Panc1 (cell line): ENCODE measurements at regions not wholly inside any gene's neighbourhood (a gene's known extent, or its start where the extent isn't known, plus 50 kb on each side); places are given as distances from the start of the nearest gene placed in this dataset.

Experiments
- ATAC-seq: fragments of 200-7000 bp; cut with Tn5 transposase; 2 replicates; pipeline ENCODE4 v1.9.1; 2020; ENCODE audit warnings: mild to moderate bottlenecking, moderate library complexity
- BruUV-seq: library from RNA; stranded (reverse); fragments of 400-500 nt; replicated peaks from 2 replicates; lab custom pipeline; 2021; lab: Mats Ljungman, UMichigan
- CTCF ChIA-PET: fragments of 300-600 bp; sonication (Branson Sonifier 250); formaldehyde crosslinking; loops from one replicate; lab custom pipeline; 2022; ENCODE audit warnings: antibody characterized with exemption; lab: Charles Lee
- POLR2A ChIA-PET: fragments of 300-600 bp; sonication (Branson Sonifier 250); formaldehyde crosslinking; loops from one replicate; lab custom pipeline; 2022; ENCODE audit warnings: antibody characterized with exemption; lab: Charles Lee
- DNase-seq: peaks from one replicate; pipeline ENCODE4 v3.0.0-alpha.2; 2010; ENCODE audit warnings: low read depth, low spot score
- H3K27ac ChIP-seq: 2 replicates; pipeline ENCODE4 v1.5.1; 2011; ENCODE audit warnings: mild to moderate bottlenecking, low read length, inconsistent platforms
- H3K27me3 ChIP-seq: fragments of 200-500 bp; sonication (Bioruptor generic); 2 replicates; pipeline ENCODE4 v1.6.0; 2014; ENCODE audit warnings: low read length, inconsistent platforms; ENCODE audit not compliant: control insufficient read depth, insufficient read depth
- H3K36me3 ChIP-seq: fragments of 200-500 bp; sonication (Bioruptor generic); 2 replicates; pipeline ENCODE4 v1.5.1; 2014; ENCODE audit warnings: inconsistent platforms, mild to moderate bottlenecking, low read length, moderate library complexity; ENCODE audit not compliant: control insufficient read depth, insufficient read depth
- H3K4me1 ChIP-seq: 2 replicates; pipeline ENCODE4 v1.5.1; 2011; ENCODE audit warnings: inconsistent platforms, mild to moderate bottlenecking, low read length, moderate library complexity; ENCODE audit not compliant: control insufficient read depth, insufficient read depth
- H3K4me3 ChIP-seq, 2 experiments: 2 replicates each; pipeline ENCODE4 v1.5.1; 2011 to 2012; ENCODE audit warnings: low read depth in 2 of 2, low read length in 2 of 2, mild to moderate bottlenecking in 2 of 2, inconsistent platforms in 1 of 2, moderate library complexity in 1 of 2
- H3K9me3 ChIP-seq: fragments of 200-500 bp; sonication (Bioruptor generic); 2 replicates; pipeline ENCODE4 v1.5.1; 2014; ENCODE audit warnings: low read depth, mild to moderate bottlenecking, inconsistent platforms, low read length, moderate library complexity; ENCODE audit not compliant: control insufficient read depth, insufficient read depth
- CTCF ChIP-seq: fragments of 450-650 bp; IDR thresholded peaks from 2 replicates; pipeline ENCODE4 v1.5.1; 2017; ENCODE audit warnings: mild to moderate bottlenecking
- POLR2AphosphoS5 ChIP-seq: IDR thresholded peaks from 2 replicates; pipeline ENCODE4 v1.6.1; 2012; ENCODE audit warnings: mild to moderate bottlenecking, low read depth, low read length, moderate library complexity
- REST ChIP-seq, 2 experiments: IDR thresholded peaks; 2 replicates each; pipeline ENCODE4 v1.6.1; 2011 to 2012; ENCODE audit warnings: low read depth in 2 of 2, control low read depth in 1 of 2, low read length in 1 of 2, mild to moderate bottlenecking in 1 of 2, moderate library complexity in 1 of 2; ENCODE audit not compliant: insufficient read depth in 1 of 2
- SIN3A ChIP-seq: IDR thresholded peaks from 2 replicates; pipeline ENCODE4 v1.6.1; 2012; ENCODE audit warnings: low read depth, mild to moderate bottlenecking, low read length, moderate library complexity, borderline replicate concordance; ENCODE audit not compliant: insufficient read depth
- TCF7L2 ChIP-seq: IDR thresholded peaks from 2 replicates; pipeline ENCODE4 v1.6.1; 2011; ENCODE audit warnings: mild to moderate bottlenecking, low read depth, low read length, inconsistent platforms
- in situ Hi-C: cut with HindIII; loops from 2 replicates; pipeline ENCODE4 v1.10.0; 2016; ENCODE audit warnings: low sequenced_read_pairs, low pct_unique_long_range_greater_than_20kb
- intact Hi-C: fragments of 100-400 bp; cut with micrococcal nuclease; formaldehyde crosslinking; loops from one replicate; pipeline ENCODE4 v1.10.0; 2022; ENCODE audit not compliant: unreplicated experiment

GRCh38 chr4:149065753-149066152 lies 623.5 kb upstream of the NR3C2 start:
- no peak for ATAC-seq
- ChIA-PET POLR2A (no interaction called here), CTCF (no interaction called here)
- intact Hi-C loops, result no loop called here
- Histone ChIP-seq H3K27me3 (no peaks in the 10 kb centered on the region), H3K36me3 (no peaks in the 10 kb centered on the region), H3K4me3 (no peak overlapping the region), H3K27ac (no peak overlapping the region), H3K4me1 (no peaks in the 10 kb centered on the region), H3K9me3 (no peaks in the 10 kb centered on the region)
- TF ChIP-seq CTCF, result no peak
- TF ChIP-seq REST (IDR thresholded peaks at IDR 0.05; ENCODE audit: insufficient read depth in 1 of 2, low read depth in 2 of 2, low read length in 1 of 2), result no peak
- no peak for TF ChIP-seq SIN3A
- TF ChIP-seq TCF7L2, result no peak
- no peak for TF ChIP-seq POLR2AphosphoS5
- BruUV-seq, result no TSS peak
- in situ Hi-C loops, result no loop called here
- DNase-seq, result no peak

GRCh38 chr4:149062997-149063396 lies 620.8 kb upstream of the NR3C2 start:
- no peak for TF ChIP-seq SIN3A
- no peak for TF ChIP-seq TCF7L2
- TF ChIP-seq POLR2AphosphoS5, result no peak
- TF ChIP-seq CTCF, result no peak
- TF ChIP-seq REST (IDR thresholded peaks at IDR 0.05; ENCODE audit: insufficient read depth in 1 of 2, low read depth in 2 of 2, low read length in 1 of 2), result no peak
- POLR2A ChIA-PET, result no interaction called here
- no peak overlapping the region for H3K27ac ChIP-seq
- BruUV-seq, result no TSS peak
- intact Hi-C loops, result no loop called here
- in situ Hi-C loops, result no loop called here
- CTCF ChIA-PET, result no interaction called here
- DNase-seq (no peak), ATAC-seq (no peak)
- no peaks in the 10 kb centered on the region for H3K4me1 ChIP-seq
- H3K27me3 ChIP-seq, result no peaks in the 10 kb centered on the region
- no peaks in the 10 kb centered on the region for H3K36me3 ChIP-seq
- H3K9me3 ChIP-seq, result no peaks in the 10 kb centered on the region
- no peak overlapping the region for H3K4me3 ChIP-seq
